ENCODE measurements at regions not wholly inside any gene's neighbourhood (a gene's known extent, or its start where the extent isn't known, plus 50 kb on each side); places are given as distances from the start of the nearest gene placed in this dataset.

GRCh38 chr1:29725262-29725661 is 488.9 kb downstream of the PTPRU start:
- in situ Hi-C loops (cut with HindIII; ENCODE audit: low pct_unique_long_range_greater_than_20kb, low sequenced_read_pairs): no loop called here
- DNase-seq (ENCODE audit: low read depth): no peak

GRCh38 chr1:29722598-29722997 is 486.3 kb downstream of the PTPRU start:
- no peak for DNase-seq (ENCODE audit: low read depth)
- in situ Hi-C loops (cut with HindIII; ENCODE audit: low pct_unique_long_range_greater_than_20kb, low sequenced_read_pairs): no loop called here

GRCh38 chr1:29719253-29719652 is 482.9 kb downstream of the PTPRU start:
- in situ Hi-C loops (cut with HindIII; ENCODE audit: low pct_unique_long_range_greater_than_20kb, low sequenced_read_pairs): no loop called here
- DNase-seq (ENCODE audit: low read depth): no peak

- DNase-seq (ENCODE audit: low read depth): no peak
- in situ Hi-C loops (cut with HindIII; ENCODE audit: low pct_unique_long_range_greater_than_20kb, low sequenced_read_pairs): no loop called here
Observed at GRCh38 chr1:29718791-29719190, 482.5 kb downstream of the PTPRU start.

- in situ Hi-C loops (cut with HindIII; ENCODE audit: low pct_unique_long_range_greater_than_20kb, low sequenced_read_pairs): no loop called here
- no peak for DNase-seq (ENCODE audit: low read depth)
Observed at GRCh38 chr1:29716306-29716705, 480.0 kb downstream of the PTPRU start.

- in situ Hi-C loops (cut with HindIII; ENCODE audit: low pct_unique_long_range_greater_than_20kb, low sequenced_read_pairs): no loop called here
Observed at GRCh38 chr1:29713857-29714256, 477.5 kb downstream of the PTPRU start.

GRCh38 chr1:29712801-29713200 is 476.5 kb downstream of the PTPRU start:
- DNase-seq (ENCODE audit: low read depth): no peak
- in situ Hi-C loops (cut with HindIII; ENCODE audit: low pct_unique_long_range_greater_than_20kb, low sequenced_read_pairs): no loop called here

More at GRCh38 chr1:29713857-29714256, 477.5 kb downstream of the PTPRU start:
- no peak for DNase-seq (ENCODE audit: low read depth)

GRCh38 chr1:29712284-29712651 is 475.9 kb downstream of the PTPRU start:
- in situ Hi-C loops (cut with HindIII; ENCODE audit: low pct_unique_long_range_greater_than_20kb, low sequenced_read_pairs): no loop called here
- no peak for DNase-seq (ENCODE audit: low read depth)

- in situ Hi-C loops (cut with HindIII; ENCODE audit: low pct_unique_long_range_greater_than_20kb, low sequenced_read_pairs): no loop called here
- peak; percentile 46 for DNase-seq (ENCODE audit: low read depth)
Observed at GRCh38 chr1:29711582-29712283, 475.4 kb downstream of the PTPRU start.

- no peak for DNase-seq (ENCODE audit: low read depth)
- in situ Hi-C loops (cut with HindIII; ENCODE audit: low pct_unique_long_range_greater_than_20kb, low sequenced_read_pairs): no loop called here
Observed at GRCh38 chr1:29709704-29710280, 473.5 kb downstream of the PTPRU start.

- DNase-seq (ENCODE audit: low read depth): peak; percentile 84
- in situ Hi-C loops (cut with HindIII; ENCODE audit: low pct_unique_long_range_greater_than_20kb, low sequenced_read_pairs): no loop called here
Observed at GRCh38 chr1:29708796-29709703, 472.7 kb downstream of the PTPRU start.

- in situ Hi-C loops (cut with HindIII; ENCODE audit: low pct_unique_long_range_greater_than_20kb, low sequenced_read_pairs): no loop called here
- DNase-seq (ENCODE audit: low read depth): no peak
Observed at GRCh38 chr1:29708381-29708780, 472.1 kb downstream of the PTPRU start.

GRCh38 chr1:29707796-29708195 is 471.5 kb downstream of the PTPRU start:
- DNase-seq (ENCODE audit: low read depth): no peak
- in situ Hi-C loops (cut with HindIII; ENCODE audit: low pct_unique_long_range_greater_than_20kb, low sequenced_read_pairs): no loop called here

- DNase-seq (ENCODE audit: low read depth): no peak
Observed at GRCh38 chr1:29706936-29707335, 470.6 kb downstream of the PTPRU start.

GRCh38 chr1:29704430-29704829 is 468.1 kb downstream of the PTPRU start:
- no peak for DNase-seq (ENCODE audit: low read depth)
- in situ Hi-C loops (cut with HindIII; ENCODE audit: low pct_unique_long_range_greater_than_20kb, low sequenced_read_pairs): no loop called here

More at GRCh38 chr1:29706936-29707335, 470.6 kb downstream of the PTPRU start:
- in situ Hi-C loops (cut with HindIII; ENCODE audit: low pct_unique_long_range_greater_than_20kb, low sequenced_read_pairs): no loop called here

- DNase-seq (ENCODE audit: low read depth): peak; percentile 35
- in situ Hi-C loops (cut with HindIII; ENCODE audit: low pct_unique_long_range_greater_than_20kb, low sequenced_read_pairs): no loop called here
Observed at GRCh38 chr1:29703596-29704370, 467.5 kb downstream of the PTPRU start.

- in situ Hi-C loops (cut with HindIII; ENCODE audit: low pct_unique_long_range_greater_than_20kb, low sequenced_read_pairs): no loop called here
Observed at GRCh38 chr1:29700491-29700890, 464.2 kb downstream of the PTPRU start.

GRCh38 chr1:29698626-29699025 is 462.3 kb downstream of the PTPRU start:
- no peak for DNase-seq (ENCODE audit: low read depth)
- in situ Hi-C loops (cut with HindIII; ENCODE audit: low pct_unique_long_range_greater_than_20kb, low sequenced_read_pairs): no loop called here

More at GRCh38 chr1:29700491-29700890, 464.2 kb downstream of the PTPRU start:
- DNase-seq (ENCODE audit: low read depth): no peak
